Hematopoietic multipotent progenitor cell treated with erythropoietin and hydrocortisone succinate and interleukin-3 and kit ligand, for 4 days (in vitro differentiated cells): ENCODE measurements at regions not wholly inside any gene's neighbourhood (a gene's known extent, or its start where the extent isn't known, plus 50 kb on each side); places are given as distances from the start of the nearest gene placed in this dataset.
"Not testable (repeated sequence)": the region's sequence is repeated elsewhere in the genome, so short reads cannot be mapped to it uniquely, and the experiment has no call there.

ENCODE experiments used
- DNase-seq: peaks from one replicate; pipeline ENCODE4 v3.0.0-alpha.2; 2015

- DNase-seq: no peak
Observed at GRCh38 chr13:89402211-89402610, 1731.0 kb downstream of the SLITRK5 start.

- DNase-seq: not testable (repeated sequence)
Observed at GRCh38 chr13:89406096-89406495, 1734.9 kb downstream of the SLITRK5 start.

DNA sequence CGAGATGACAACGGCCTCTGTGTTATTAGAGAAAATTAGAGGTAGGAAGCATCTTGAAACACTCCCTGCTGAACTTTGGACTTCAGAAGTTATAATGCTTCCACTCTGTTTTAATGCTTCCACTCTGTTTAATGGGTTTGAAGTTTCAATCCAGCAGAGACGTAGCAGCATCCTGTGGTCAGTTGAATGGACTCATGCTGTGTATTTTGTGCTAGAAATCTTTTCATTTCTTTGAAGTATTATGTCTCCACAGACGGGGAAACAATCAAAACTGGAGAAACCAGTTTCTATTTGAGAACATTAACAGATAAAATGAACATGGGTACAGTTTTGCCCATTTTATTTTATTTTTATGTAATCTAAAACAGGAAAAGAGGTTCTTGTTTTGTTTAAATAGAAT lies 1736.2 kb downstream of the SLITRK5 start:
- DNase-seq: no peak

DNA sequence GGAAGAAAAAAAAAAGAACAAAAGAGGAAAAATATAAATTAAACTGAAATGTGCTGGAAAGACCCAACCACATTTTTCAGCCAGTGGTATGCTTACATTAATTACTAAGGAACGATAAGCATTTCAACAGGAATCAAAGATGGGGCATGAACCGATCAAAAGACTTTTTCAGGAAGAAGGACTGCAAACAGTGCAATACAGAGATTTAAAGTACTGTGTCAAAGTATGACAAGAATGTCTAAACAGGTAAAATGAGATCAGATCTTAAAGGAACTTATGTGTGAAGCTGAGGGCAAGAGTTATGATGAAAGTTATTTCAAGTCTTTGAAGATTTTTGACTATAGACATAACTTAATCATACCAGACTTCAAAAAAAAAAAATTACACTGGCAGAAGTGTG lies 1761.8 kb downstream of the SLITRK5 start:
- no peak for DNase-seq

DNA sequence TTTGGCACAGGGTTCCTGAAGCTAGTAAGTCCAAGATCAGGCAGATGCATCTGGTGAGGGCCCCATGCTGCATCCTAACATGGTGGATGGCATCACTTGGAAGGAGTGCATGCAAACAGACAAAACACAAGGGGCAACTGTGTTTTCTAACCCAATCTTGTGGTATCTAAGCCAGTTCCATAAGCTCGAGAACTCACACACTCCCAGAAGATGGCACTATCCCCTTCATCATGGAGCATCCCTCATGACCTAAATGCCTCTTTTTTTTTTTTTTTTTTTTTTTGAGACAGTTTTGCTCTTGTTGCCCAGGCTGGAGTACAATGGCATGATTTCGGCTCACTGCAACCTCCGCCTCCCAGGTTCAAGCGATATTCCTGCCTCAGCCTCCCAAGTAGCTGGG lies 1763.5 kb downstream of the SLITRK5 start:
- peak; percentile 4 for DNase-seq

DNA sequence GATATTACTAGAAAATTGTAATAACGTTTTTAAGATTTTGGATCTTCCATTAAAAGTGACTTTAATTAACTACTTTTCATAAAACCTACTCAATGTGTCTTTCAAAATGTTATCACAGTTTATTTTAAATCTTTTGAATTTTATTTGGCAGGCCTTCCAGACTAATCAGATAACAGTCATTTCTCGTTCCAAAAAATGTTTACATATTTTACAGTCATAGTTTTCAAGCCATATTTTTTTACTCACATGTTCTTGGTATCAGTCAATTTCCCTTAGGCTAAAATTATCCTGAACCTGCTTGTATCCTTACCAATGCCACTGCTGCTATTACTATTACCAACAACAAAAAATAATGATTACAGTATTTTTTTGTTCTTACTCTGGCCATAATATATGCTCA lies 1783.5 kb downstream of the SLITRK5 start:
- DNase-seq: no peak

- no peak for DNase-seq
Observed at GRCh38 chr13:89455225-89455624, 1784.1 kb downstream of the SLITRK5 start.

DNA sequence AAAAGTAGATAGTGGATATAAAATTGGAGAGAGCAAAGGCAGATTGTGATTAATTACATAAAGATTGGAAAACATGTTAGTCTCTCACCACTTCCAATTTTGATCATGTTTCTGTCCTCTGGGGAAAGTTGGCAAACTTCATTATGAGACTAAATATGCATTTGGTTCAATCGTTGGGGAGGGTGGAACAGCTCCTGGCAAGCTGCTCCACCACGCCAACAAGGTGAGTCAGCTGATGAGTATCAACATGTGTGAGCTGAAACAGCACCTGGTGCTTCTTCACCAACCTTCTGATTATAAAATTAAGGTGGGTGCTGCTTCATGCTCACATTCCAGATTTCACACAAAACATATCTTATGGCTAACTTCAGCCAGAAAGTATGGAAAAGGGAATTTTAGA lies 1784.6 kb downstream of the SLITRK5 start:
- no peak for DNase-seq

DNA sequence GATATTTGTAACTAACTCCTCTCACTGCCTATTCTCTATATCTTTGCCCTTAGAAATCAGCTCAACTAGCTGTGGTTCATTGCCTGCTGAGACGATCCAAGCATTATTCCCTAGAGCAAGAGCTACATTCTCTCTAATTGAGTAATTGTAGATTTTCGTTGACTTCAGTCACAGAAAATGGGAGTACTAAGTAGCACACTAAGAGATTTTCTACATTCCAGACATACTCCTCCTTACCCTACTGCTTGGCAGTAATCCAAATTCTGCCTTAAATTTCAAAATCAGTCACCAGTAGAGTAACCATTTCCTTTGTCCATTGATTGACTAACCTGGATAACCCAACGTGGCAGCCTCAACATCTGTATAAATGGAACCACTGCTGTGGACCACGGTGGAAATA lies 1786.8 kb downstream of the SLITRK5 start:
- DNase-seq: no peak

DNA sequence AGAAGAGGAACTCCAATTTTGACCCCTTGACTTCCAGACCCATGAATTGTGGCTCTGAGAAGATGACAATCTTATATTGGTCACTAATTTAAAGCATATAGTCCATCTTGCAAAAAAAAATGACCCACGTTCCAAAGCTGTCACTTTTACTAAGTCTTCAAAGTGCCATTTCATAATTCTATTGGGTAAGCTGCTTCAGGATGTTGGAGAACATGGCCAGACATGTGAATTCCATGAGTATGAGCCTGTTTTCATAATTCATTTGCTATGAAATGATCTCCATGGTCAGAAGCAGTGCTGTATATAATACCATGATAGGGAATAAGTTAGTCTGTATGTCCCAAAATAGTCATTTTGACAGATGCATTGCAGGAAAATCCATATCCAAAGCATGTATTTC lies 1787.3 kb downstream of the SLITRK5 start:
- no peak for DNase-seq

DNA sequence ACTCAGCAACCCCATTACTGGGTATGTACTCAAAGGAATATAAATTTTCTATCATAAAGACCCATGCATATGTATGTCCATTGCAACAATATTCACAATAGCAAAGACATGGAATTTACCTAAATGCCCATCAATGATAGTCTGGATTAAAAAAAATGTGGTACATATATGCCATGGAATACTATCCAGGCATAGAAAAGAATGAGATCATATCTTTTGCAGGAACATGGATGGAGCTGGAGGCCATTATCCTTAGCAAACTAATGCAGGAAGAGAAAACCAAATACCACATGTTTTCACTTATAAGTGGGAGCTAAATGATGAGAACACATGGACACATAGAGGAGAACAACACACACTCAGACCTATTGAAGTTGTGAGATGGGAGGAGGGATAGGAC lies 1789.7 kb downstream of the SLITRK5 start:
- not testable (repeated sequence) for DNase-seq

DNA sequence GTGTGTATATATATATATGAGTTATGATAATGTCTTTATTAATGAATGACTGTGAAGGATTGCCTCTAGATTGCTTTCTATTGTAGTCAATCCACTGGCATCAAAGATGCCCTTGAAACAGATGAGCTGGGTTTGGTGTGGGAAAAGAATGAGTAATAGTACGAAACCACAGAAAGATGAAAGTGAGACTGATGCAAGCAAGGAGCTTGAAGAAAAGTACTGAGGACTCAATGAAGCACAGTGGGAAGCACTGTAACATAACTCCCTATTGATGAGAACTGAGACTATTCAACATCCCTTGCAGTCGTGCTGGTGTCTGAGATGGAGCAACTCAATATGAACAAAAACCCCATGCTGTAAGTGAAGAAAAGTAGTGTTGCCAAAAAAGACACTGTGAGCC lies 1794.2 kb downstream of the SLITRK5 start:
- no peak for DNase-seq

GRCh38 chr13:89468081-89468480 lies 1796.9 kb downstream of the SLITRK5 start:
- DNase-seq: no peak

- no peak for DNase-seq
Observed at GRCh38 chr13:89470901-89471300, 1799.7 kb downstream of the SLITRK5 start.

DNA sequence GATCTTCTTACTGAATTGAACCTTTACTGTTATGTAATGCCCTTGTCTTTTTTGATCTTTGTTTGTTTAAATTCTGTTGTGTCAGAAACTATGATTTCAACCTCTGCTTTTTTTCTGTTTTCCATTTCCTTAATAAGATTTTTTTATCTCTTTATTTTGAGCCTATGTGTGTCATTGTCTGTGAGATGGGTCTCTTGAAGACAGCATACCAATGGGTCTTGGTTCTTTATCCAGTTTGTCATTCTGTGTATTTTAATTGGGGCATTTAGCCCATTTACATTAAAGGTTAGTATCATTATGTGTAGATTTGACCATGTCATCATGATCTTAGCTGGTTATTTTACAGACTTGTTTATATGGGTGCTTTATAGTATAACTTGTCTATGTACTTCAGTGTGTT lies 1803.3 kb downstream of the SLITRK5 start:
- DNase-seq: no peak

GRCh38 chr13:89486065-89486464 lies 1814.9 kb downstream of the SLITRK5 start:
- DNase-seq: no peak

GRCh38 chr13:89486709-89487108 lies 1815.5 kb downstream of the SLITRK5 start:
- DNase-seq: no peak

GRCh38 chr13:89490661-89491060 lies 1819.5 kb downstream of the SLITRK5 start:
- no peak for DNase-seq

GRCh38 chr13:89496478-89496877 lies 1825.3 kb downstream of the SLITRK5 start:
- DNase-seq: no peak

DNA sequence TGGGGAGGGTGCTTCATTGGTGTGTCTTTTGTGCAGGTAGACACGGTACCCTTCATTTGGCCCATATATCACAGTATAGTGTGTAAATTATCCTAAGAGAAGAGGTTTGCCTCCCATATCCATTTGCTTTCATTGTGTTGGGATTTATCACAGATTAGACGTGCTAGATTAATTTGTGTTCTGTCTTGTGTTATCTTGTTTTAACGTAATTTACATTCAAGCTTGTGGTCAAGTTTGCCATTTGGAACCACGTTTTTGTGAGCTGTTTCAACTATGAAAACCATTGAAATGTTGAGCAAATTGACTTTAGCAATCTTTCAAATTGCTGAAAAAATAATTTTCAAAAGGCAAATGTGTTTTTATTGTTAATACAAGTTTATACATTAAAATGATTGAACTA lies 1826.5 kb downstream of the SLITRK5 start:
- no peak for DNase-seq

GRCh38 chr13:89502286-89502685 lies 1831.1 kb downstream of the SLITRK5 start:
- no peak for DNase-seq

DNA sequence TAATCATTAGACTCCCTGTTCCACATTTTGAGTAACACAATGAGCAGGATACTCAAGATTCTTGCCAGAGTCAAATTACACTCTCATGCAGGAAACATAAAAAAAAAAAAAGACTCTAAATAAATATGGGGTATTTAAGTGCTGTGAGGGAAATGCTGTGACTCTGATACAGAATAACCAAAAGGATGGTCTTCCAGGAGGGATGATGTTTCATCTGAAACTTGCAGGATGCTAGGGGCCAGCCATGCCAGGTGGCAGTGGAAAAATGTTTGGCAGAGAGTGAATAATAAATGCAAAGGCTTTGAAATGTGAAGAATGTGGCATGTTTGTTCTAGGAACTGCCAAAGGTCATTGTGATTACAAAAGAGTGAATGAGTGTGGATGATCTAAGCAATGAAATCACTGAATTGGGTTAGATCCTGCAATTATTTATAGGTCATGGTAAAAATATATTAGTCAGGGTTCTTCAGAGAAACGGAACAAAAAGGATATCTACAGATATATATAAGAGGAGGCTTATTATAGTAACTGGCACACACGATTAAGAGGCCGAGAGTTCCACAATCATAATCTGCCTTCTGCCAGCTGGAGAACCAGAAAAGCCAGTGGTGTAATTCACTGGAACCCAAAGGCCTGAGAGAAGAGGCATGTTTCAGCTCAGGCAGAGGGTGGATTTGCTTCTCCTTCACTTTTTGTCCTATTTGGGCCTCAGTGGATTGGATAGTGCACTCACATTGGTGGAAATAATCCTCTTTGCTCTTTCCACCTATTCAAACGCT lies 1832.8 kb upstream of the MIR17HG start:
- no peak for DNase-seq

GRCh38 chr13:89515948-89516347 lies 1831.5 kb upstream of the MIR17HG start:
- no peak for DNase-seq

DNA sequence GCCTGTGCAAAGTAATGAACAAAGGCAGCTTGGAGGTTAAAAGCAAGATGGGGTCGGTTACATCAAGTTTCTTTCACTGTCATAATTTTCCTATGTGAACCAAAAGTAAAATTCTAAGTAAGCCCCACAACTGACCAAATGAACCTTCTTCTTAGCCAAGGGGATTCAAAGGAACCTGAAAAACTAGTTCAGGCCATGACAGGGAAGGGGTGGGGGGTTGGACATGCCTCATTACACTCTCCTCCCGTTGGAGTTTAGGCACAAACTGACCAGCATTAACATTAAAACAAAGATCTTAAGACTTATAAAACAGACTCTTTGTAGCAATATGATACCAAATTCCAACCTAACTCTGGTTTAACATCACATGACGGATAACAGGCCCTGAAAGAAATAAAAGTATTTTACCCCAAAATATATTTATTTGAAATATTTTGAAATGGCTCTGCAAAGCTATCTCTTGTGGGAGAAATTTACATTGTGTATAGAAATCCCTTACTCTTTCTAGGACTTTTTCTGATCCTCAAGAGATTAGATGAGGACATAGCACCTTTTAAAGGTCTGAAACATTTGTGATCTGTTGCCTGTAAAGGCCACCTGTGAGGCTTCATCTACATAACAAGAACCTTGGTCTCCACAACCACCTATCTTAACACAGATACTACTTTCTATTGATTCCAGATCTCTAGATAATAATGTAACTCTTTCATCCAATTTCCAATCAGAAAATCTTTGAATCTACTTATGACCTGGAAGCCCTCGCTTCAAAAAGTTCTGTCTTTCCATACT lies 1829.0 kb upstream of the MIR17HG start:
- no peak for DNase-seq
